Upper lobe of left lung (tissue), 6 donors: ENCODE measurements at regions not wholly inside any gene's neighbourhood (a gene's known extent, or its start where the extent isn't known, plus 50 kb on each side); places are given as distances from the start of the nearest gene placed in this dataset.

ENCODE experiments used
- ATAC-seq, 2 donors: fragments of 200-7000 bp; cut with Tn5 transposase; one replicate each; pipeline ENCODE4 v1.9.1; 2022; ENCODE audit warnings: mild to moderate bottlenecking in 2 of 2, moderate library complexity in 2 of 2; ENCODE audit not compliant: low FRiP score in 2 of 2
- DNase-seq, 2 donors: peaks; one replicate each; pipeline ENCODE4 v3.0.0-alpha.2; 2019 to 2020
- H3K27ac ChIP-seq, 4 donors: fragments of 200-600 bp; sonication (generic); one replicate each; pipeline ENCODE4 v1.5.1; 2016 to 2019
- H3K27me3 ChIP-seq, 4 donors: fragments of 200-600 bp; sonication (generic); one replicate each; pipeline ENCODE4 v1.5.1; 2017 to 2019
- H3K36me3 ChIP-seq, 4 donors: fragments of 200-600 bp; sonication (generic); one replicate each; pipeline ENCODE4 v1.5.1; 2016 to 2019
- H3K4me1 ChIP-seq, 4 donors: fragments of 200-600 bp; sonication (generic); one replicate each; pipeline ENCODE4 v1.5.1; 2018 to 2019
- H3K4me3 ChIP-seq, 4 donors: fragments of 200-600 bp; sonication (generic); one replicate each; pipeline ENCODE4 v1.5.1; 2017 to 2019; ENCODE audit warnings: mild to moderate bottlenecking in 2 of 4, moderate library complexity in 1 of 4
- H3K9me3 ChIP-seq, 4 donors: fragments of 200-600 bp; sonication (generic); one replicate each; pipeline ENCODE4 v1.5.1; 2018 to 2019
- CTCF ChIP-seq, 6 experiments: fragments of 450-650 bp in 4 of 6; fragments of 200-600 bp in 2 of 6; sonication (generic) in 2 of 6; IDR thresholded peaks; one replicate each; pipeline ENCODE4 v1.5.1; 2016 to 2019; ENCODE audit warnings: antibody characterized with exemption in 6 of 6
- EP300 ChIP-seq, 4 donors: sonication (generic); formaldehyde crosslinking; IDR thresholded peaks; one replicate each; pipeline ENCODE4 v1.5.1; 2017; ENCODE audit warnings: antibody characterized with exemption in 4 of 4, control low read depth in 2 of 4
- POLR2A ChIP-seq, 4 donors: fragments of 450-650 bp; IDR thresholded peaks; one replicate each; pipeline ENCODE4 v1.5.1; 2016 to 2017; ENCODE audit warnings: antibody characterized with exemption in 4 of 4, mild to moderate bottlenecking in 2 of 4
- POLR2AphosphoS5 ChIP-seq, 2 donors: sonication (generic); formaldehyde crosslinking; IDR thresholded peaks; one replicate each; pipeline ENCODE4 v1.5.1; 2017; ENCODE audit warnings: antibody characterized with exemption in 2 of 2
- WGBS, 2 donors: methylation state at CpG; one replicate each; pipeline ENCODE4 v1.1.5; 2017 to 2018; 5-methylcytosine and 5-hydroxymethylcytosine counted together
- donor health status: DM: no; HTN: no; CAD: no; lungs with moderate emphysema.
- donor health status: DM: no; HTN: yes; CAD: no; lungs with severe emphysema.

- DNase-seq, result no peak
Measured at GRCh38 chr2:128617029-128617590, 298.4 kb upstream of the HS6ST1 start.

GRCh38 chr2:128617661-128618060, 299.0 kb upstream of the HS6ST1 start:
- Histone ChIP-seq H3K9me3 (no peaks in the 10 kb centered on the region), H3K4me3 (no peak overlapping the region), H3K36me3 (no peaks in the 10 kb centered on the region), H3K27me3 (no peaks in the 10 kb centered on the region), H3K4me1 (no peaks in the 10 kb centered on the region), H3K27ac (no peak overlapping the region)
- TF ChIP-seq POLR2AphosphoS5 (IDR thresholded peaks at IDR 0.05) (no peak), EP300 (IDR thresholded peaks at IDR 0.05) (no peak), POLR2A (IDR thresholded peaks at IDR 0.05) (no peak), CTCF (IDR thresholded peaks at IDR 0.05) (no peak)
- WGBS, 2 donors, result 82% methylated on average over 6 of the region's 6 CpGs; no CpG with 5 or more reads in 1 of the 2 donors
- ATAC-seq, result no peak
- no peak for DNase-seq

More at GRCh38 chr2:128617029-128617590, 298.4 kb upstream of the HS6ST1 start:
- Histone ChIP-seq H3K36me3 (no peaks in the 10 kb centered on the region), H3K9me3 (no peaks in the 10 kb centered on the region), H3K4me1 (no peaks in the 10 kb centered on the region), H3K27me3 (no peaks in the 10 kb centered on the region), H3K27ac (no peak overlapping the region), H3K4me3 (no peak overlapping the region)
- no peak for ATAC-seq
- WGBS, 2 donors, result 55 to 67% methylated on average over 6 of the region's 6 CpGs
- TF ChIP-seq POLR2A (IDR thresholded peaks at IDR 0.05) (no peak), EP300 (IDR thresholded peaks at IDR 0.05) (no peak), POLR2AphosphoS5 (IDR thresholded peaks at IDR 0.05) (no peak), CTCF (IDR thresholded peaks at IDR 0.05) (no peak)

- H3K27ac ChIP-seq, result no peak overlapping the region
- H3K4me3 ChIP-seq, result no peak overlapping the region
- DNase-seq (no peak), ATAC-seq (no peak)
- no peaks in the 10 kb centered on the region for H3K9me3 ChIP-seq
- H3K27me3 ChIP-seq, result no peaks in the 10 kb centered on the region
- H3K36me3 ChIP-seq, result no peaks in the 10 kb centered on the region
- peaks cover 0 to 3% (median 0%) of the 10 kb centered on the region in 4 donors for H3K4me1 ChIP-seq
- 87 to 91% methylated on average over 1 to 2 of the region's 2 CpGs for WGBS, 2 donors
- no peak for TF ChIP-seq POLR2A (IDR thresholded peaks at IDR 0.05)
- no peak for TF ChIP-seq EP300 (IDR thresholded peaks at IDR 0.05)
- no peak for TF ChIP-seq CTCF (IDR thresholded peaks at IDR 0.05)
- no peak for TF ChIP-seq POLR2AphosphoS5 (IDR thresholded peaks at IDR 0.05)
Measured at GRCh38 chr2:128618642-128619041, 300.0 kb upstream of the HS6ST1 start.

- Histone ChIP-seq H3K9me3 (no peaks in the 10 kb centered on the region), H3K27me3 (no peaks in the 10 kb centered on the region), H3K27ac (no peak overlapping the region), H3K4me1 (peaks cover 0 to 5% (median 0%) of the 10 kb centered on the region in 4 donors), H3K36me3 (no peaks in the 10 kb centered on the region), H3K4me3 (no peak overlapping the region)
- WGBS, 2 donors, result 92 to 96% methylated on average over 10 to 18 of the region's 18 CpGs
- no peak for ATAC-seq
- TF ChIP-seq EP300 (IDR thresholded peaks at IDR 0.05), result no peak
- TF ChIP-seq CTCF (IDR thresholded peaks at IDR 0.05), result no peak
- no peak for TF ChIP-seq POLR2AphosphoS5 (IDR thresholded peaks at IDR 0.05)
- no peak for TF ChIP-seq POLR2A (IDR thresholded peaks at IDR 0.05)
- no peak for DNase-seq
Measured at GRCh38 chr2:128619471-128620325, 301.0 kb upstream of the HS6ST1 start.
